Neutrophil (primary cell): ENCODE measurements at regions not wholly inside any gene's neighbourhood (a gene's known extent, or its start where the extent isn't known, plus 50 kb on each side); places are given as distances from the start of the nearest gene placed in this dataset.

Experiments
- H3K27ac ChIP-seq: fragments of 200-600 bp; sonication (generic); 2 replicates; pipeline ENCODE4 v1.5.1; 2016; ENCODE audit warnings: mild to moderate bottlenecking, moderate library complexity
- H3K27me3 ChIP-seq: fragments of 200-600 bp; sonication (generic); 2 replicates; pipeline ENCODE4 v1.6.0; 2016; ENCODE audit warnings: mild to moderate bottlenecking
- H3K36me3 ChIP-seq: fragments of 200-600 bp; sonication (generic); 2 replicates; pipeline ENCODE4 v1.5.1; 2017
- H3K4me1 ChIP-seq, 2 experiments: fragments of 200-600 bp in 1 of 2; sonication (generic) in 1 of 2; 1 replicate in 1 of 2; 2 replicates in 1 of 2; pipeline versions ENCODE4 v1.5.1 to v1.6.1; 2013 to 2016; ENCODE audit warnings: low read depth in 1 of 2, low read length in 1 of 2, mild to moderate bottlenecking in 1 of 2, moderate library complexity in 1 of 2; ENCODE audit not compliant: control insufficient read depth in 1 of 2, insufficient read depth in 1 of 2
- H3K4me3 ChIP-seq, 2 experiments: fragments of 200-600 bp in 1 of 2; sonication (generic) in 1 of 2; 1 replicate in 1 of 2; 2 replicates in 1 of 2; pipeline ENCODE4 v1.5.1; 2013 to 2016; ENCODE audit warnings: low read depth in 1 of 2, low read length in 1 of 2, mild to moderate bottlenecking in 1 of 2, moderate library complexity in 1 of 2
- H3K9me3 ChIP-seq: fragments of 200-600 bp; sonication (generic); 2 replicates; pipeline ENCODE4 v1.5.1; 2016
- CTCF ChIP-seq: fragments of 200-600 bp; sonication (generic); IDR thresholded peaks from 2 replicates; pipeline ENCODE4 v1.5.1; 2016; ENCODE audit warnings: antibody characterized with exemption

- Histone ChIP-seq H3K4me1 (no peaks in the 10 kb centered on the region), H3K27me3 (peaks cover 64% of the 10 kb centered on the region), H3K4me3 (no peak overlapping the region), H3K36me3 (no peaks in the 10 kb centered on the region), H3K27ac (no peak overlapping the region), H3K9me3 (no peaks in the 10 kb centered on the region)
- TF ChIP-seq CTCF, result no peak
These were observed 71.2 kb downstream of the MYCN start for GRCh38 chr2:16011621-16011960.

DNA sequence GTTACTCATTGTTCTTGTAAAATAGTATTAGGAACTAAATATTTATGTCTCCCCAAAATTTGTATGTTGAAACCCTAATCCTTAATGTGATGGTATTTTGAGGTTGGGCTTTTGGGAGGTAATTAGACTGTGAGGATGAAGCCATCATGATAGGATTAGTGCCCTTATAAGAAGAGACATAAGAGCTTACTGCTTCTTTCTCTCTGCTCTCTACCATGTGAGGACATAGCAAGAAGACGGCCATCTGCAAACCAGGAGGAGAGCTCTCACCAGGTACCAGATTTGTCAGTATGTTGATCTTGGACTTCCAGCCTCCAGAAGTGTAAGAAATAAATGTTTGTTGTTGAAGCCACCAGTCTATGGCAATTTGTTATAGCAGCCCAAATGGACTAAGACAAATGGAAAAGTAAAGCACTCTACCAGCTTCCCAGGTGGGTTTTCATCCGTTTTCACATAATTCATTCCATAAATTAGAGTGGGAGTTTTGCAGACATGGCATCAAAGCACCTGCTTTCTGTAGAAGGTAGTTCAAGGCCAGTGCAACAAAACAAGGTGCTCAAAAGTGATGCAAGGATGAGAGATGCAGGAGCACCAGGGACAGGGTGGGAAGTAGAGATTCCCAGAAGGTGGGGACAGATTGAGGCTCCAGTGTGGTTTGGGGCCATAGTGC is 70.7 kb downstream of the MYCN start:
- Histone ChIP-seq H3K4me1 (no peaks in the 10 kb centered on the region), H3K4me3 (no peak overlapping the region), H3K27ac (no peak overlapping the region), H3K36me3 (no peaks in the 10 kb centered on the region), H3K27me3 (peaks cover 62% of the 10 kb centered on the region), H3K9me3 (no peaks in the 10 kb centered on the region)
- TF ChIP-seq CTCF, result no peak

DNA sequence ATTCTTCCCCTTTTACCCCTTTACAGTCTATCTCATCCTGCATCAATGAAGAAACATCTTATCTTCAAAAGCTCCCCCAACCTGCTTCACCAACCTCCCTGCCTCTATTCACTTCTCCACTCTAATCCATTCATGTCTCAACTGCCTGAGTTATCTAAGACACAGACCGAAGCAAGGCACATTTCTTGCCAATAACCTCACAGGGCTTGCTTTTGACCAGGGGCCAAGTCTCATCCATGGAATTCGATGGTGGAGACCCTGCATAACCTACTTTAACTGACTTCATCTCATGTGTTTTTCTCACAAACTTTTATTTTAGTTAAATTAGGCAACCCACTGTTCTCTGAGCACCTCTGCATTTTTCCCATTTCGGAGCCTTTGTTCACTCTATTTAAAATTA is 69.7 kb downstream of the MYCN start:
- H3K4me3 ChIP-seq, result no peak overlapping the region
- H3K36me3 ChIP-seq, result no peaks in the 10 kb centered on the region
- no peaks in the 10 kb centered on the region for H3K9me3 ChIP-seq
- peaks cover 51% of the 10 kb centered on the region for H3K27me3 ChIP-seq
- H3K27ac ChIP-seq, result no peak overlapping the region
- no peak for TF ChIP-seq CTCF
- no peaks in the 10 kb centered on the region for H3K4me1 ChIP-seq

DNA sequence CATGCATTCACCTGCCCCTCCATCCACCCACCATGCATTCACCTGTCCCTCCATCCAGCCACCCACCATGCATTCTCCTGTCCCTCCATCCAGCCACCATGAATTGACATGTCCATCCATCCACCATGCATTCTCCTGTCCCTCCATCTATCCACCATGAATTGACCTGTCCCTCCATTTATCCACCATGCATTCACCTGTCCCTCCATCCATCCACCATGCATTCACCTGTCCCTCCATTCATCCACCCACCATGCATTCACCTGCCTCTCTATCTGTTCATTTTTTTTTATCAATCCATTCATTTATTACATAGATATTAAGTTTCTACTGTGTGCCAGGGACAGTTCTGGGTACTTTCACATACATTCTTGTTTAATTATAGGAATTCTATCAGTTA is 69.2 kb downstream of the MYCN start:
- TF ChIP-seq CTCF, result no peak
- no peaks in the 10 kb centered on the region for H3K9me3 ChIP-seq

DNA sequence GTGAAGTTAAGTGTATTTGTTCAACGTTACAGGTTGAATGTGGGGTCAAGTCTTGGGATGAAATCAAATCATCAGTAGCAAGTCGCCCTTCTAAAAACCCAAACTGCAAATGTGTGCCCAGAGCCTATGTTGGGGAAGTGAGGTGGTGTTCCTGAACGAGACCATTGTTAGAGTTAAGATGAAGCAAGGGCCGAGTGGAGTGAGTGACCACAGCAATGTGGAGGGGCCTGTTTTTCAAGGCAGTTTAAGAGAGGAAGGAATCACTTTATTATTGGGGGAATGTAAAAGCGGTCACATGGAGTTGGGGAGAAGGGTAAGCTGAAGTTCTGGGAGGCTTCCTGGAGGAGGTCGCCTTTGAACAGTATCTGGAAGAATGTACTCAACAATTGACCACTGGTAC is 68.5 kb downstream of the MYCN start:
- Histone ChIP-seq H3K27me3 (peaks cover 40% of the 10 kb centered on the region), H3K4me3 (no peak overlapping the region), H3K4me1 (no peaks in the 10 kb centered on the region), H3K27ac (no peak overlapping the region), H3K9me3 (no peaks in the 10 kb centered on the region), H3K36me3 (no peaks in the 10 kb centered on the region)
- TF ChIP-seq CTCF, result no peak

More for the DNA sequence above, 69.2 kb downstream of the MYCN start:
- Histone ChIP-seq H3K27ac (no peak overlapping the region), H3K36me3 (no peaks in the 10 kb centered on the region), H3K4me3 (no peak overlapping the region), H3K4me1 (no peaks in the 10 kb centered on the region), H3K27me3 (peaks cover 47% of the 10 kb centered on the region)
